ENCODE measurements at regions not wholly inside any gene's neighbourhood (a gene's known extent, or its start where the extent isn't known, plus 50 kb on each side); places are given as distances from the start of the nearest gene placed in this dataset.

DNA sequence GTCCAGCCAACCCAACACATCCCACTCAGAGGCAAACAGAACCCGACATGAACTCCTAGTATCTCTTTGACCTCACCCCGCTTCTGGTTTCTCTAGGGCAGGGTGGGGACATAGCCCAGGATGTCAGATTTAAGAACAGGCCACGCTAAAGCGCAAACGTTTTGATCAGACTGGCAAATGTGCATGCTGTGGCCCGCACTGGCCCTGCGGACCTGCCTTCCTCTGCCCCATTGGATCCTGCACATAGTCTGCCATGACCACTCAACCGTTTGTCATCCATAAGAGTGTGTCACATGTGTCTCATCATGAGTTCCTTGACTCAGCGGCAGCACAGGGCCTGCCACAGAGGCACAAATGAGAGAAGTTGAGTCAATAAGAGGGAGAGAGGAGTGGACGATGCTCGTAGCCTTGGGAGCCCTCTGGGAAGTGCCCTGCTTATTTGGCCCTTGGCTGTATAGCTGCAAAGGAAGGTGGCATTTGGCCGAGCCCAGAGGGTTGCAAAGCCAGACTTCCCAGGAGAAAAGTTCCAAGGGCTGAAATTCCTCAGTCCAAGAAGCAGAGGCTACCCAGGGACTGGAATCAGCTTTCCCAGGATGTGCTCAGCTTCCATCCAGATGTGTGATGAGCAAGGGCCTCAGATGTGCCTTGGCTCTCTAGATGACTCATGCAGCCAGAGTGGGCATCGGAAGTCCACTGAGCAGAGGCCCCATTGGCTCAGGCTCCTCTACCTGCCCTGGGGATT, 55.5 kb upstream of the SLCO2A1 start:
- no peaks in the 10 kb centered on the region for H3K27me3 ChIP-seq (ENCODE audit: insufficient read depth, poor library complexity, severe bottlenecking)

DNA sequence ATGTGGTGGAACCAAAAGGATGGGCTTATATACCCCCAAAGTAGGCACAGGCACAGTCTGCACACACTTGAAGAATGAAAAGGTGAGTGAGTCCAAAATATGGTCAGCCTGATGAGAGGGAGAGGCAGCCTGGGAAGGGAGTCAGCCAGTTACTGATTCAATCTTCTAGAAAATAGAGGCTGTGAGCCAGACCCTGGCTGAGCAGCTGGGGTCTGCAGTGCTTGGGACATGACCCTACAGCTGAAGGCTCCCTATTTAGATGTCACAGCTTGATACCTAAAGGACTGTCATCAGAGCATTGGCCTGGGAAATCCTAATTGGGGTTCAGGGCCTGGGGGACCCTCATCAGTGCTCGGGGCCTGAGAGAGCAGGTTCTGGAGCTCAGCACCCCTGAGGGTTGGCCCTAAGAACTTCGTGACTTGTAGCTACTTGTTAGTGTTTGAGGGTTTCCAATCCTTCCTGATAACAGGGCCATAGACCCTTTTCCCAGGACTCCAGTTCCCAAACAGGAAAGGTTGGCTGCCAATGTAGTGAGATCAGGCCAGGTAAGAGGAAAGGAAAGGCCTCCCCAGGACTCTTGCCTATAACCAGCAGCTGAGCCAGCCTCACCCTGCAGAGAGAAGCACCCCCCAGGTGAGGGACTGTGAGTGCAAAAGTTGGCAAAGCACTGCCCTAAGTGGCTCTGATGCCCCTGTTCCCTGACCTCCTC, 54.7 kb upstream of the SLCO2A1 start:
- no peaks in the 10 kb centered on the region for H3K4me1 ChIP-seq (ENCODE audit: insufficient read depth, poor library complexity, severe bottlenecking)
- TF ChIP-seq, protein P1, sequence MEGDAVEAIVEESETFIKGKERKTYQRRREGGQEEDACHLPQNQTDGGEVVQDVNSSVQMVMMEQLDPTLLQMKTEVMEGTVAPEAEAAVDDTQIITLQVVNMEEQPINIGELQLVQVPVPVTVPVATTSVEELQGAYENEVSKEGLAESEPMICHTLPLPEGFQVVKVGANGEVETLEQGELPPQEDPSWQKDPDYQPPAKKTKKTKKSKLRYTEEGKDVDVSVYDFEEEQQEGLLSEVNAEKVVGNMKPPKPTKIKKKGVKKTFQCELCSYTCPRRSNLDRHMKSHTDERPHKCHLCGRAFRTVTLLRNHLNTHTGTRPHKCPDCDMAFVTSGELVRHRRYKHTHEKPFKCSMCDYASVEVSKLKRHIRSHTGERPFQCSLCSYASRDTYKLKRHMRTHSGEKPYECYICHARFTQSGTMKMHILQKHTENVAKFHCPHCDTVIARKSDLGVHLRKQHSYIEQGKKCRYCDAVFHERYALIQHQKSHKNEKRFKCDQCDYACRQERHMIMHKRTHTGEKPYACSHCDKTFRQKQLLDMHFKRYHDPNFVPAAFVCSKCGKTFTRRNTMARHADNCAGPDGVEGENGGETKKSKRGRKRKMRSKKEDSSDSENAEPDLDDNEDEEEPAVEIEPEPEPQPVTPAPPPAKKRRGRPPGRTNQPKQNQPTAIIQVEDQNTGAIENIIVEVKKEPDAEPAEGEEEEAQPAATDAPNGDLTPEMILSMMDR (IDR thresholded peaks at IDR 0.05; ENCODE audit: poor library complexity, severe bottlenecking), result no peak
- no peak for ATAC-seq (ENCODE audit: low read depth)
- no peaks in the 10 kb centered on the region for H3K36me3 ChIP-seq (ENCODE audit: low read depth)
- no peaks in the 10 kb centered on the region for H3K27me3 ChIP-seq (ENCODE audit: insufficient read depth, poor library complexity, severe bottlenecking)
- H3K27ac ChIP-seq (ENCODE audit: poor library complexity, severe bottlenecking), result no peak overlapping the region
- H3K9me3 ChIP-seq (ENCODE audit: severe bottlenecking), result no peaks in the 10 kb centered on the region
- no peak overlapping the region for H3K4me3 ChIP-seq (ENCODE audit: severe bottlenecking)
- DNase-seq (ENCODE audit: low spot score), result no peak

More for the DNA sequence above, 55.5 kb upstream of the SLCO2A1 start:
- H3K9me3 ChIP-seq (ENCODE audit: severe bottlenecking), result no peaks in the 10 kb centered on the region
- H3K4me3 ChIP-seq (ENCODE audit: severe bottlenecking), result no peak overlapping the region
- no peak overlapping the region for H3K27ac ChIP-seq (ENCODE audit: poor library complexity, severe bottlenecking)
- no peaks in the 10 kb centered on the region for H3K36me3 ChIP-seq (ENCODE audit: low read depth)
- H3K4me1 ChIP-seq (ENCODE audit: insufficient read depth, poor library complexity, severe bottlenecking), result no peaks in the 10 kb centered on the region
- TF ChIP-seq, protein P1 (IDR thresholded peaks at IDR 0.05; ENCODE audit: poor library complexity, severe bottlenecking), result no peak
- DNase-seq (ENCODE audit: low spot score), result no peak
- ATAC-seq (ENCODE audit: low read depth), result peak; percentile 55; the same call in 2 of the 3 replicates

DNA sequence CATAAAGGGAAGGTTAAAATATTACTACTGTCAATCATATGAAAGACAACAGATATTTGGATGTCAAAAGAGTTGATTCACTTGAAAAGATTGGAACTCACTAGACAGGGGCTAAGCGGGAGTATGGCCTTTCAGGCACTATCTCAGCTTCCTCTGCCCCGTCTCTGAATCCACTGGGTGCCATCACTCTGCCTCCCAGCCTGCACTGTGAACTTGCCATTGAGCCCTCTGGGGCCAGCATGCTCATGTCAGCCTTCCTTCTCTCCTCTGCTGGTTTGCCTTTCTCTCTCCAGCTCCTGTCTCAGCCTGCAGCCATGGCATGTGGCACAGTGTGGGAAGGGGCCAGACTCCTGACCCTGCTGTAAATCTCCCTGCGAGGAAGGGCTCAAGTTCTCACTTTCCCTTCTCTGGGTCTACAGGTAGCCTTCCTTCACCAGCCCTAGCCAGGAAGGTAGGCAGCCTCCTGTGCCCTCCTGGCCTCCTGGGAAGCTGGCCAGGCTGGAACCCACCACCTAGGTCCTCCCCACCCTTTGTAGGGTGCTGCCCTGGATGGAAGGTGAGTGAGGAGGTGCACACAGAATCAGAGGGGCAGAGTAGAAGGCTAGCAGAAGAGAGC, 54.0 kb upstream of the SLCO2A1 start:
- DNase-seq (ENCODE audit: low spot score), result no peak

DNA sequence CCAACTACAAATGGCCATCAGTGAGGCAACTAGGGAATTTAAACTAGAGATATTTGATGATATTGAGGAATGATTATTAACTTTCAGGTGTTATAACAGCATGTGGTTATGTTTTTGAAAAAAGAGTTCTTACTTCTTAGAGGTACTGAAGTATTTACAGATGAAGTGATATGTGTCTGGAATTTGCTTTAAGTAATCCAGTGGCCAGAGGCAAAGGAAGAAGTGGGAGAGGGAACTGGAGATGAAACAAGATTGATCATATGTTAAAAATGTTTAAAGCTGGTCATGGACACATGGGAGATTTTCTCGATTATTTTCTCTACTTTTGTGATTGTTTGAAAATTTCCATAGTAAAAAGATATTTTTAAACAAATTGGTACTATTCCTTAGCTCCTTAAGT, 53.3 kb upstream of the SLCO2A1 start:
- no peak for ATAC-seq (ENCODE audit: low read depth)
- H3K27me3 ChIP-seq (ENCODE audit: insufficient read depth, poor library complexity, severe bottlenecking), result no peaks in the 10 kb centered on the region

More for the DNA sequence above, 54.0 kb upstream of the SLCO2A1 start:
- no peaks in the 10 kb centered on the region for H3K36me3 ChIP-seq (ENCODE audit: low read depth)
- no peak overlapping the region for H3K4me3 ChIP-seq (ENCODE audit: severe bottlenecking)
- no peaks in the 10 kb centered on the region for H3K4me1 ChIP-seq (ENCODE audit: insufficient read depth, poor library complexity, severe bottlenecking)
- TF ChIP-seq, protein P1 (IDR thresholded peaks at IDR 0.05; ENCODE audit: poor library complexity, severe bottlenecking), result no peak
- H3K9me3 ChIP-seq (ENCODE audit: severe bottlenecking), result no peaks in the 10 kb centered on the region
- ATAC-seq (ENCODE audit: low read depth), result no peak
- H3K27ac ChIP-seq (ENCODE audit: poor library complexity, severe bottlenecking), result no peak overlapping the region
- no peaks in the 10 kb centered on the region for H3K27me3 ChIP-seq (ENCODE audit: insufficient read depth, poor library complexity, severe bottlenecking)

More for the DNA sequence above, 53.3 kb upstream of the SLCO2A1 start:
- Histone ChIP-seq H3K4me1 (ENCODE audit: insufficient read depth, poor library complexity, severe bottlenecking) (no peaks in the 10 kb centered on the region), H3K36me3 (ENCODE audit: low read depth) (no peaks in the 10 kb centered on the region), H3K9me3 (ENCODE audit: severe bottlenecking) (no peaks in the 10 kb centered on the region), H3K4me3 (ENCODE audit: severe bottlenecking) (no peak overlapping the region), H3K27ac (ENCODE audit: poor library complexity, severe bottlenecking) (no peak overlapping the region)
- TF ChIP-seq, protein P1 (IDR thresholded peaks at IDR 0.05; ENCODE audit: poor library complexity, severe bottlenecking), result no peak
- DNase-seq (ENCODE audit: low spot score), result no peak

Data from RWPE2 (cell line).